PC-3 (cell line): ENCODE measurements at regions not wholly inside any gene's neighbourhood (a gene's known extent, or its start where the extent isn't known, plus 50 kb on each side); places are given as distances from the start of the nearest gene placed in this dataset.

Source experiments
- ATAC-seq: fragments of 200-7000 bp; cut with Tn5 transposase; 2 replicates; pipeline ENCODE4 v1.9.1; 2020; ENCODE audit warnings: mild to moderate bottlenecking, moderate library complexity
- BruUV-seq: library from RNA; stranded (reverse); fragments of 400-500 nt; replicated peaks from 2 replicates; lab custom pipeline; 2021; lab: Mats Ljungman, UMichigan
- CTCF ChIA-PET: fragments of 300-600 bp; sonication (Branson Sonifier 250); formaldehyde crosslinking; loops from one replicate; lab custom pipeline; 2022; ENCODE audit warnings: antibody characterized with exemption; lab: Charles Lee
- POLR2A ChIA-PET: fragments of 300-600 bp; sonication (Branson Sonifier 250); formaldehyde crosslinking; loops from one replicate; lab custom pipeline; 2022; ENCODE audit warnings: antibody characterized with exemption; ENCODE audit not compliant: unreplicated experiment; lab: Charles Lee
- DNase-seq: peaks from one replicate; pipeline ENCODE4 v3.0.0-alpha.2; 2015
- H2AFZ ChIP-seq: fragments of 300-600 bp; sonication (generic); 2 replicates; pipeline ENCODE4 v1.6.0; 2016; ENCODE audit warnings: antibody characterized with exemption, low read length
- H3F3A ChIP-seq: fragments of 300-600 bp; sonication (generic); one replicate; pipeline ENCODE4 v1.6.0; 2017; ENCODE audit warnings: antibody characterized with exemption, low read length, control low read depth, mild to moderate bottlenecking; ENCODE audit not compliant: unreplicated experiment
- H3K27ac ChIP-seq: fragments of 300-600 bp; sonication (generic); 2 replicates; pipeline ENCODE4 v1.5.1; 2016; ENCODE audit warnings: mild to moderate bottlenecking, low read length
- H3K27me3 ChIP-seq: fragments of 300-600 bp; sonication (generic); 2 replicates; pipeline ENCODE4 v1.6.1; 2016; ENCODE audit warnings: low read length, mixed read lengths
- H3K36me3 ChIP-seq: fragments of 300-600 bp; sonication (generic); 2 replicates; pipeline ENCODE4 v1.6.1; 2016; ENCODE audit warnings: low read depth, mixed run types, low read length, mixed read lengths
- H3K4me1 ChIP-seq: fragments of 300-600 bp; sonication (generic); 2 replicates; pipeline ENCODE4 v1.5.1; 2016; ENCODE audit warnings: low read length; ENCODE audit not compliant: insufficient read depth
- H3K4me2 ChIP-seq: fragments of 300-600 bp; sonication (generic); 2 replicates; pipeline ENCODE4 v1.6.0; 2016; ENCODE audit warnings: low read length
- H3K4me3 ChIP-seq: fragments of 300-600 bp; sonication (generic); 2 replicates; pipeline ENCODE4 v1.5.1; 2016; ENCODE audit warnings: mild to moderate bottlenecking, low read length, mixed read lengths
- H3K79me2 ChIP-seq: fragments of 300-600 bp; sonication (generic); 2 replicates; pipeline ENCODE4 v1.6.1; 2017; ENCODE audit warnings: low read length, mixed read lengths
- H3K9ac ChIP-seq: fragments of 300-600 bp; sonication (generic); 2 replicates; pipeline ENCODE4 v1.6.0; 2016; ENCODE audit warnings: mild to moderate bottlenecking, low read length
- H3K9me2 ChIP-seq: fragments of 300-600 bp; sonication (generic); replicated peaks from 2 replicates; pipeline ENCODE4 v1.6.1; 2016; ENCODE audit warnings: mixed run types, low read length, mixed read lengths
- H3K9me3 ChIP-seq: fragments of 300-600 bp; sonication (generic); 2 replicates; pipeline ENCODE4 v1.6.1; 2016; ENCODE audit warnings: low read length, mixed read lengths
- H4K20me1 ChIP-seq: fragments of 300-600 bp; sonication (generic); 2 replicates; pipeline ENCODE4 v1.6.1; 2016; ENCODE audit warnings: low read length, mixed read lengths
- EZH2 ChIP-seq: fragments of 300-600 bp; sonication (generic); IDR thresholded peaks from one replicate; pipeline ENCODE4 v1.6.1; 2017; ENCODE audit warnings: antibody characterized with exemption, mild to moderate bottlenecking, low read length; ENCODE audit not compliant: unreplicated experiment
- EZH2phosphoT487 ChIP-seq: fragments of 300-600 bp; sonication (generic); IDR thresholded peaks from 2 replicates; pipeline ENCODE4 v1.6.1; 2018; ENCODE audit warnings: mild to moderate bottlenecking, antibody characterized with exemption, low read length, borderline replicate concordance
- intact Hi-C: fragments of 100-400 bp; cut with micrococcal nuclease; formaldehyde crosslinking; loops from 2 replicates; pipeline ENCODE4 v1.9.0; 2023
- TF ChIP-seq, protein P1 (sequence below): fragments of 300-600 bp; sonication (generic); conservative IDR thresholded peaks from 2 replicates; pipeline ENCODE4 v1.5.1; 2017; ENCODE audit warnings: antibody characterized with exemption, low read depth, mild to moderate bottlenecking, low read length

DNA sequence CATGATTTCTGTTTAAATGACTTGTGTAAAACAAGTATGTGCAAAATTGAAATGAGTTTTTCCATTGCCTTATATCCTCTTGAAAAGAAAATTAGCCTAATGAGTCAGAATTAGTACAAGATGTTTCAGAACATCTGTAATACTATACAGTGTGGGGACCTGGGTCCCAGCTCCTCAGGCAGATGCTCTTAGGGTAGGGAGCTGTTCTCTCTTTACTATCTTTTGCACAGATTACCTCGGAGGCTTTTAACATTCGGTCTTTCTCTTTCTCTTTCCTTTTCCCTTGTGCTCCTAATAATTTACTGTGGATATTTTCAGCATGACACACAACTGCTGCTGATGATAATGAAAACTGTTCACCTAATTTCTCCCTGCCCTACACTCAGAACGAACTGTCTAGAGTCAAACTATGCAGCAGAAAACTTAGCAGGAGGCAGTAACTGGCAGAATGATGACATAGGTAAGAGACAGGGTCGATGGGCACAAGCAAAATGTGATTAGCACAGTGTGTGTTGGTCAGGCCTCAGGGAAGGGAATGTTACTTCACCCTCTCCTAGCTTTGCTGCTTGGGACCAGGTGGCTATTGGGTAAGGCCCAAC lies 455.3 kb downstream of the PDHA2 start:
- H3K27ac ChIP-seq, result no peak overlapping the region
- H2AFZ ChIP-seq, result no peak overlapping the region
- DNase-seq (no peak), ATAC-seq (no peak)
- no peaks in the 10 kb centered on the region for H3K4me1 ChIP-seq
- H3K4me2 ChIP-seq, result no peak overlapping the region
- no peaks in the 10 kb centered on the region for H3K27me3 ChIP-seq
- no peak overlapping the region for H3K4me3 ChIP-seq
- H3K79me2 ChIP-seq, result no peaks in the 10 kb centered on the region
- H3K9me2 ChIP-seq, result no peaks in the 10 kb centered on the region
- H3K36me3 ChIP-seq, result no peaks in the 10 kb centered on the region
- intact Hi-C loops, result no loop called here
- ChIA-PET POLR2A (no interaction called here), CTCF (no interaction called here)
- no peaks in the 10 kb centered on the region for H3F3A ChIP-seq
- no peaks in the 10 kb centered on the region for H3K9me3 ChIP-seq
- no peaks in the 10 kb centered on the region for H4K20me1 ChIP-seq
- H3K9ac ChIP-seq, result no peak overlapping the region
- TF ChIP-seq EZH2phosphoT487 (no peak), EZH2 (no peak)
- TF ChIP-seq, protein P1, sequence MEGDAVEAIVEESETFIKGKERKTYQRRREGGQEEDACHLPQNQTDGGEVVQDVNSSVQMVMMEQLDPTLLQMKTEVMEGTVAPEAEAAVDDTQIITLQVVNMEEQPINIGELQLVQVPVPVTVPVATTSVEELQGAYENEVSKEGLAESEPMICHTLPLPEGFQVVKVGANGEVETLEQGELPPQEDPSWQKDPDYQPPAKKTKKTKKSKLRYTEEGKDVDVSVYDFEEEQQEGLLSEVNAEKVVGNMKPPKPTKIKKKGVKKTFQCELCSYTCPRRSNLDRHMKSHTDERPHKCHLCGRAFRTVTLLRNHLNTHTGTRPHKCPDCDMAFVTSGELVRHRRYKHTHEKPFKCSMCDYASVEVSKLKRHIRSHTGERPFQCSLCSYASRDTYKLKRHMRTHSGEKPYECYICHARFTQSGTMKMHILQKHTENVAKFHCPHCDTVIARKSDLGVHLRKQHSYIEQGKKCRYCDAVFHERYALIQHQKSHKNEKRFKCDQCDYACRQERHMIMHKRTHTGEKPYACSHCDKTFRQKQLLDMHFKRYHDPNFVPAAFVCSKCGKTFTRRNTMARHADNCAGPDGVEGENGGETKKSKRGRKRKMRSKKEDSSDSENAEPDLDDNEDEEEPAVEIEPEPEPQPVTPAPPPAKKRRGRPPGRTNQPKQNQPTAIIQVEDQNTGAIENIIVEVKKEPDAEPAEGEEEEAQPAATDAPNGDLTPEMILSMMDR, result no peak
- BruUV-seq, result no TSS peak

DNA sequence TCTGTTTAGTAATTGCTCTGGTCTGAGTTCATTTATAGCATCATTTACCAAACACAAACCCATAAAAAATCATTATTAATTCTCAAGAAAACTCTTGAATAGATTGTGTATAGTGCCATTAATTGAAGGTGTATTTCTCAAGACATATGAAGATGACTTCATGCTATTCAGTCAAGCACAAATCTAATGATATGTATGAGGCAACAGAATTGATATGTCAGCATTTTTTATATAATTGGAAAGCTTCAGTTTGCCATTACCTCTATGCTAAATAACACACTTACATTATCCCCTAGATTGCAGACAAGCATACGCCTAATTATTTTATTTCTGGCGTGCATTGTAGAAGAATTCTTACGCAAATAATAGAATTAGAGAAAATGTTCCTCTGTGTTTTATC lies 461.8 kb downstream of the PDHA2 start:
- H3F3A ChIP-seq, result no peaks in the 10 kb centered on the region
- intact Hi-C loops, result no loop called here
- no peaks in the 10 kb centered on the region for H3K4me1 ChIP-seq
- H4K20me1 ChIP-seq, result no peaks in the 10 kb centered on the region
- no peaks in the 10 kb centered on the region for H3K36me3 ChIP-seq
- no peak overlapping the region for H3K27ac ChIP-seq
- no TSS peak for BruUV-seq
- ChIA-PET POLR2A (no interaction called here), CTCF (no interaction called here)
- no peak for DNase-seq
- no peak overlapping the region for H3K4me2 ChIP-seq
- H3K9me2 ChIP-seq, result no peaks in the 10 kb centered on the region
- no peak overlapping the region for H2AFZ ChIP-seq
- H3K9me3 ChIP-seq, result no peaks in the 10 kb centered on the region
- TF ChIP-seq EZH2phosphoT487, result no peak
- no peaks in the 10 kb centered on the region for H3K27me3 ChIP-seq
- no peak overlapping the region for H3K4me3 ChIP-seq
- H3K9ac ChIP-seq, result no peak overlapping the region
- H3K79me2 ChIP-seq, result no peaks in the 10 kb centered on the region
- ATAC-seq, result no peak

DNA sequence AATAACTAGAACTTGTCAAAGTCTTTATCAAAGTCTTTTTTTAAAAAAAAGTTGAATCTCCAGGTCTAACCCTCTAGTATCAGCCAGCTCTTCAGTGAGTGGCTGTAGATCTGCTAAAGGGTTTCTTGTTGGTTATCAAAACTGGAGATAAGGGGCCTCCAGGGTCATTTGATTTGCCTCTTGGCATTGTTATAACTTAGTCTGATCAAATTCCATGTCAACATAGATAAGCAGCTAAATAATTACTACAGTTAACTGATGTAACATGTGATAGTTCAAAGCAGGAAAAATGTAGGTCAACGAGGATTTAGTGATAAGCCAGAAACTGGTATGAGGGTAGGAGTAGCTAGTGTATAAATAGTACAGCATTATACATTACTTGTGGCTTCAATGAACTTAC lies 465.1 kb downstream of the PDHA2 start:
- Histone ChIP-seq H3K4me2 (no peak overlapping the region), H3K9me2 (no peaks in the 10 kb centered on the region), H3K9me3 (no peaks in the 10 kb centered on the region), H2AFZ (no peak overlapping the region), H3K27me3 (no peaks in the 10 kb centered on the region), H3K4me3 (no peak overlapping the region), H3K27ac (no peak overlapping the region), H3K4me1 (no peaks in the 10 kb centered on the region), H3K36me3 (no peaks in the 10 kb centered on the region), H3K79me2 (no peaks in the 10 kb centered on the region), H3F3A (no peaks in the 10 kb centered on the region), H3K9ac (no peak overlapping the region), H4K20me1 (no peaks in the 10 kb centered on the region)
- ChIA-PET CTCF (no interaction called here), POLR2A (no interaction called here)
- no peak for ATAC-seq
- no peak for DNase-seq
- TF ChIP-seq EZH2 (no peak), EZH2phosphoT487 (no peak)
- TF ChIP-seq, protein P1, result no peak
- no TSS peak for BruUV-seq
- intact Hi-C loops, result no loop called here
